ENCODE measurements at regions not wholly inside any gene's neighbourhood (a gene's known extent, or its start where the extent isn't known, plus 50 kb on each side); places are given as distances from the start of the nearest gene placed in this dataset.
"Not testable (repeated sequence)": the region's sequence is repeated elsewhere in the genome, so short reads cannot be mapped to it uniquely, and the experiment has no call there.

DNA sequence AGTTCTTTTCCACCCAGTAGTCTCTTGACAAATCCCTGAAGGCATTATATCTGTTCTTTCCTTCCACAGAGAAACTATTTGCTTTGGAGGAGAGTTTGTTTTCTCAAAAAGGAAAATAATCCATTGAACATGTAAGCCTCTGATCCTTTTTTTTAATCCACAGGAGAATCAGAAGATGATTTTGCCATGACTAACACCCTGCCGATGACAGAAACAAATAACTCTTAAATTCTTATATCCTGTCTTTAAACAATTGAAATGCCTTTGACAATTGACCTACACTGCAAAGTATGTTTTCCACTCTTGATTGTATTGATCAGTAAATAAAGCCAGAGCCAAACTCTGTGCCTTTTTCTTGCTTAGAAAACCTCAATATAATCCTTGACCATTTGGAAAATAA, 666.4 kb upstream of the CTNND2 start:
- TF ChIP-seq, protein P1, sequence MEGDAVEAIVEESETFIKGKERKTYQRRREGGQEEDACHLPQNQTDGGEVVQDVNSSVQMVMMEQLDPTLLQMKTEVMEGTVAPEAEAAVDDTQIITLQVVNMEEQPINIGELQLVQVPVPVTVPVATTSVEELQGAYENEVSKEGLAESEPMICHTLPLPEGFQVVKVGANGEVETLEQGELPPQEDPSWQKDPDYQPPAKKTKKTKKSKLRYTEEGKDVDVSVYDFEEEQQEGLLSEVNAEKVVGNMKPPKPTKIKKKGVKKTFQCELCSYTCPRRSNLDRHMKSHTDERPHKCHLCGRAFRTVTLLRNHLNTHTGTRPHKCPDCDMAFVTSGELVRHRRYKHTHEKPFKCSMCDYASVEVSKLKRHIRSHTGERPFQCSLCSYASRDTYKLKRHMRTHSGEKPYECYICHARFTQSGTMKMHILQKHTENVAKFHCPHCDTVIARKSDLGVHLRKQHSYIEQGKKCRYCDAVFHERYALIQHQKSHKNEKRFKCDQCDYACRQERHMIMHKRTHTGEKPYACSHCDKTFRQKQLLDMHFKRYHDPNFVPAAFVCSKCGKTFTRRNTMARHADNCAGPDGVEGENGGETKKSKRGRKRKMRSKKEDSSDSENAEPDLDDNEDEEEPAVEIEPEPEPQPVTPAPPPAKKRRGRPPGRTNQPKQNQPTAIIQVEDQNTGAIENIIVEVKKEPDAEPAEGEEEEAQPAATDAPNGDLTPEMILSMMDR (IDR thresholded peaks at IDR 0.05; ENCODE audit: low read depth, low read length, missing control alignments) = no peak
- no peak for DNase-seq (ENCODE audit: extremely low read depth, low read depth)
- H3K4me3 ChIP-seq (replicated peaks; ENCODE audit: low read depth, low read length) = no peak overlapping the region

DNA sequence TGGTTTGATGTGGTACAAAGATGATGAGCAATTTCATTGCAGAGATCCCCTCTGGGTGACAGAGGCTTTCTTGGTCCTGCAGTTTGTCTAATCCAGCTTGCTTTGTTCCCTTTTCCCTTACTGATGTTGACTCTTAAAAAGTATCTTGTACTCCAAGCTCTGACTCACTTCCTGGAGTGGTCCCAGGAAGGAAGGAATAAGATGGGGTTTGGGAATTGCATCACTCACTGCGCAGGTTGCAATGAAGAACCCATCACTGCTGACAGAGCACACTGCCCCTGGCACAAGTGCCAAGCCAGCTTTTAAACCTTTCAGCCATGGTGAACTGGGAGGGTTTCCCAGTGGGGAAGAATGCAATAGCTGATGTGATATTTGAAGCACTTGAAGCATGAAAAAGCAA, 662.2 kb upstream of the CTNND2 start:
- TF ChIP-seq, protein P1 (IDR thresholded peaks at IDR 0.05; ENCODE audit: low read depth, low read length, missing control alignments) = no peak
- DNase-seq (ENCODE audit: extremely low read depth, low read depth) = no peak
- no peak overlapping the region for H3K4me3 ChIP-seq (replicated peaks; ENCODE audit: low read depth, low read length)

DNA sequence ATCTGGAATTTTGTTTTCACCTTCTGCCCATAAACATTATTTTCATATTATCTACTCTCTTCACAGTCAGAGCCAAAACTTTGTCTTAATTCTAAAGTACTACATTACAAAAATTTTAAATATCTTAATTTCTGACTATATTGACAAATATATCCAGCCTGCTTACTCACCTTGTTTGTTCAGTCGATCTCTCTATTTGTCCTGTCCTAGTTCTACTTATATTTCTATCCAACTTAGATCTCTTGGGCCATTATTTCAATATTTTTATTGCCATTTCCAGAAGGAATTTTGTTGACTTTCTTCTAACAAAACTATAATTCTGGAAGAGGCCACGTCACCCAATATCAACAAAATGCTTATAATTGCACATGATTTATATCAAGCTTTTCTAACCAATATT, 652.8 kb upstream of the CTNND2 start:
- TF ChIP-seq, protein P1 (IDR thresholded peaks at IDR 0.05; ENCODE audit: low read depth, low read length, missing control alignments) = no peak
- no peak overlapping the region for H3K4me3 ChIP-seq (replicated peaks; ENCODE audit: low read depth, low read length)
- DNase-seq (ENCODE audit: extremely low read depth, low read depth) = no peak

DNA sequence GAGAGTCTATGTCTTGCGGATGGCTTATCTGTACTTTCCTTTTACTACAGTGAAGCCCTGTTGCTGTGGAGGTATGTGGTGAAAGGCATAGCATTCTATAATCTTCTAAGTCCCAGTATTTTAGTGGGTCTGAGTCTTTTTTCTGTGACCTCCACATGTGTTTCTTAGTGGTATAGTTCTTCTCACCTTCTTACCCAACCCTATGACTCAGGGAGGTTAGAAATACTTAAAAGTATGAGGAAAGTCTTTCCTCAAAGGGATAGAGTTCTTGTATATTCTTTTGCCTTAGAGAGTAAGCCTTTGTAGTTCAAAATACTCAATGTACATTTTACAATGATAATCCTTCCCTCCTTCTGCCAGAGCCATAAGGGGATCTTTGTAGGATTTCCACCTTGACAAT, 621.9 kb upstream of the CTNND2 start:
- DNase-seq (ENCODE audit: extremely low read depth, low read depth) = no peak
- TF ChIP-seq, protein P1 (IDR thresholded peaks at IDR 0.05; ENCODE audit: low read depth, low read length, missing control alignments) = no peak
- no peak overlapping the region for H3K4me3 ChIP-seq (replicated peaks; ENCODE audit: low read depth, low read length)

DNA sequence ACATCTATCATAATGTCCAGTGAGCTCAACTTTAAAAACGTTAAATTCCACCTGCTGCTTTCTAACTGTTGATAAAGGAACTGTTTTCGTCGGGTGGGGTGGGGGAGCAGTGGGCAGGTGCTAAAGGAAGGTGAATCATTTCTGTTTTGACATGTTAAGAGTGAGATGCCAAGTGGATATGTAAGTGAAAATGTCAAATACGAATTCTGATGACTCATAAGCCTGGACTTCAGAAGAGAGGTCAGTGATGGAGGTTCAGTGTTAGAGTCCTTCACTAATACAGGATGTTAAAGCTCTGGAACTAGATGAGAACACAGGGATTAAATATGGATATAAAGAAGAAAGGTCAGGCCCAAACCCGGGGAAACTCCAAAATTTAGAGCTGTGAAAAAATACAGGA, 617.9 kb upstream of the CTNND2 start:
- TF ChIP-seq, protein P1 (IDR thresholded peaks at IDR 0.05; ENCODE audit: low read depth, low read length, missing control alignments) = no peak
- no peak overlapping the region for H3K4me3 ChIP-seq (replicated peaks; ENCODE audit: low read depth, low read length)
- no peak for DNase-seq (ENCODE audit: extremely low read depth, low read depth)

DNA sequence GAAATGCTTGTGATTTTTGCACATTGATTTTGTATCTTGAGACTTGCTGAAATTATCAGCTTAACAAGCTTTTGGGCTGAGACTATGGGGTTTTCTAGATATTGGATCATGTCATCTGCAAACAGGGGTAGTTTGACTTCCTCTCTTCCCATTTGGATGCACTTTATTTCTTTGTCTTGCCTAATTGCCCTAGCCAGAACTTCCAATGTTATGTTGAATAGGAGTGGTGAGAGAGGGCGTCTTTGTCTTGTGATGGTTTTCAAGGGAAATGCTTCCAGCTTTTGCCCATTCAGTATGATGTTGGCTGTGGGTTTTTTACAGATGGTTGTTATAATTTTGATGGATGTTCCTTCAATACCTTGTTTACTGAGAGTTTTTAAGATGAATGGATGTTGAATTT, 600.7 kb upstream of the CTNND2 start:
- not testable (repeated sequence) for H3K4me3 ChIP-seq (replicated peaks; ENCODE audit: low read depth, low read length); DNase-seq (ENCODE audit: extremely low read depth, low read depth)

DNA sequence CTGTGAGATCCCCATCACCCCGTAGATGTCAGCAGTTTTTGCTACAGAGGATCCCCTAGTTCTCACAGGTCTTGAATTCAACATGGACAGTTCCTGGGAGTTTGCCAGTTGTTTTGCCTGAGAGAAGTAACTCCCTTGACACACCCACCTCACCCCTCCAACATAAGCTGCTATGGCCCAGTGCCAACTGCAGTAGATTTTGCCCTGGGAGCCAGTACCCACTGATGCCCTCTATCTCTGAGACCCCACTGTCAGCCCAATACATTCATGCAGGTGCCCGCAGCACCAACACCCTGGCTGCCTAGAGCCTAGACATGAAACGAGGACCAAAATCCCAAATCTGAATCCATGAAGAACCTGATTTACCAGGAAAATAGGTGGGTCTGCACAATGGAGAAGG, 583.9 kb upstream of the CTNND2 start:
- H3K4me3 ChIP-seq (replicated peaks; ENCODE audit: low read depth, low read length) = no peak overlapping the region
- TF ChIP-seq, protein P1 (IDR thresholded peaks at IDR 0.05; ENCODE audit: low read depth, low read length, missing control alignments) = no peak
- DNase-seq (ENCODE audit: extremely low read depth, low read depth) = no peak
